ENCODE measurements at regions not wholly inside any gene's neighbourhood (a gene's known extent, or its start where the extent isn't known, plus 50 kb on each side); places are given as distances from the start of the nearest gene placed in this dataset.

GRCh38 chr1:177611402-177611801 is 358.5 kb downstream of the SEC16B start:
- no peak for TF ChIP-seq CTCF (IDR thresholded peaks at IDR 0.05)
- TF ChIP-seq POLR2A (IDR thresholded peaks at IDR 0.05), result no peak
- no peak for TF ChIP-seq POLR2AphosphoS5 (IDR thresholded peaks at IDR 0.05; ENCODE audit: insufficient read depth in 1 of 2, low read depth in 1 of 2)
